ENCODE measurements at regions not wholly inside any gene's neighbourhood (a gene's known extent, or its start where the extent isn't known, plus 50 kb on each side); places are given as distances from the start of the nearest gene placed in this dataset.

GRCh38 chr3:30400926-30401325, 205.5 kb upstream of the TGFBR2 start:
- Histone ChIP-seq H3K27me3 (no peaks in the 10 kb centered on the region), H3K27ac (no peak overlapping the region), H3K4me1 (ENCODE audit: low read depth) (peaks cover 20% of the 10 kb centered on the region), H3K4me3 (no peak overlapping the region), H3K36me3 (no peaks in the 10 kb centered on the region), H3K9me3 (ENCODE audit: low read depth) (no peaks in the 10 kb centered on the region)
- TF ChIP-seq, protein P1, sequence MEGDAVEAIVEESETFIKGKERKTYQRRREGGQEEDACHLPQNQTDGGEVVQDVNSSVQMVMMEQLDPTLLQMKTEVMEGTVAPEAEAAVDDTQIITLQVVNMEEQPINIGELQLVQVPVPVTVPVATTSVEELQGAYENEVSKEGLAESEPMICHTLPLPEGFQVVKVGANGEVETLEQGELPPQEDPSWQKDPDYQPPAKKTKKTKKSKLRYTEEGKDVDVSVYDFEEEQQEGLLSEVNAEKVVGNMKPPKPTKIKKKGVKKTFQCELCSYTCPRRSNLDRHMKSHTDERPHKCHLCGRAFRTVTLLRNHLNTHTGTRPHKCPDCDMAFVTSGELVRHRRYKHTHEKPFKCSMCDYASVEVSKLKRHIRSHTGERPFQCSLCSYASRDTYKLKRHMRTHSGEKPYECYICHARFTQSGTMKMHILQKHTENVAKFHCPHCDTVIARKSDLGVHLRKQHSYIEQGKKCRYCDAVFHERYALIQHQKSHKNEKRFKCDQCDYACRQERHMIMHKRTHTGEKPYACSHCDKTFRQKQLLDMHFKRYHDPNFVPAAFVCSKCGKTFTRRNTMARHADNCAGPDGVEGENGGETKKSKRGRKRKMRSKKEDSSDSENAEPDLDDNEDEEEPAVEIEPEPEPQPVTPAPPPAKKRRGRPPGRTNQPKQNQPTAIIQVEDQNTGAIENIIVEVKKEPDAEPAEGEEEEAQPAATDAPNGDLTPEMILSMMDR (IDR thresholded peaks at IDR 0.05; ENCODE audit: low read depth, low read length), result no peak
- DNase-seq (ENCODE audit: low read depth in 1 of 2, low spot score in 1 of 2), result no peak

DNA sequence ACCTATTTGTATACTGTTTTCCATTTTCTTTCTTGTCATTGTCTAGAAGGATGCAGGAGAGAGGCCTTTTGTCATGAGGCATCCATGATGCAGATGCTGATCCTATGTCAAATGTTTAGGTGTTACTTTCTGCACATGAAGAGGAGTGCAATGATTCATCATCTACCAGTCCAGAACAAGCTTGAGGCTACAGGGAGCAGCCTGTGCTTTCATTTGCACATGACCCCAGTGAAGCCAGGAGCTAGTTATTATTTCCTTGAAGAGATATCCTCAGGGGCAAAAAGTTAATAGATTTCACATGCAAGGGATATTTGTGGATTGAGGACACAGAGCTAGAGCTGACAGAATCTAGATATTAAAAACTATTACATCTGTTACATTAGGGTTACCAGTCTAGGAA, 204.4 kb upstream of the TGFBR2 start:
- H3K4me3 ChIP-seq, result no peak overlapping the region
- H3K27me3 ChIP-seq, result no peaks in the 10 kb centered on the region
- no peaks in the 10 kb centered on the region for H3K36me3 ChIP-seq
- no peaks in the 10 kb centered on the region for H3K9me3 ChIP-seq (ENCODE audit: low read depth)
- H3K27ac ChIP-seq, result no peak overlapping the region
- TF ChIP-seq, protein P1 (IDR thresholded peaks at IDR 0.05; ENCODE audit: low read depth, low read length), result no peak
- DNase-seq (ENCODE audit: low read depth in 1 of 2, low spot score in 1 of 2), result peak in 1 of 2 donors; percentile 10
- peaks cover 13% of the 10 kb centered on the region for H3K4me1 ChIP-seq (ENCODE audit: low read depth)

DNA sequence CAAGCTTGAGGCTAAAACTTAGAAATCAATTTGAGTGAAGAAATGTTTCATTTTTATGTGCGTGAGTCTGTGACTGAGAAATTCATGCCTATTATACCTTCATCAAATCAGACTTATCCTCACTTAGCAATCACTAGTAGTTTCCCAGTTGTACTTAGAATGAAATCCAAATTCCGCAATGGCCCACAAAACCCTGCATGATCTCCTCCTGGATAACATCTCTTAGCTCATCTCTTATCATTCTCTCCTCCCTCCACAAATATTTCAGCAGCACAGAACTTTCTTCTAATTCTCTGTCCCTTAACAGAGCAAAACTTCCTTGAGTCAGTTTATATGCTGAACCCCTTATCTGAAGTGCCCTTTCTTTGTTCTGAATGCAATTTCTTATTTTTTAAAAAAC, 198.8 kb upstream of the TGFBR2 start:
- Histone ChIP-seq H3K9me3 (ENCODE audit: low read depth) (no peaks in the 10 kb centered on the region), H3K36me3 (no peaks in the 10 kb centered on the region), H3K4me1 (ENCODE audit: low read depth) (no peaks in the 10 kb centered on the region), H3K27ac (no peak overlapping the region), H3K4me3 (no peak overlapping the region), H3K27me3 (no peaks in the 10 kb centered on the region)
- peak in 1 of 2 donors; percentile 10 for DNase-seq (ENCODE audit: low read depth in 1 of 2, low spot score in 1 of 2)
- TF ChIP-seq, protein P1 (IDR thresholded peaks at IDR 0.05; ENCODE audit: low read depth, low read length), result no peak

DNA sequence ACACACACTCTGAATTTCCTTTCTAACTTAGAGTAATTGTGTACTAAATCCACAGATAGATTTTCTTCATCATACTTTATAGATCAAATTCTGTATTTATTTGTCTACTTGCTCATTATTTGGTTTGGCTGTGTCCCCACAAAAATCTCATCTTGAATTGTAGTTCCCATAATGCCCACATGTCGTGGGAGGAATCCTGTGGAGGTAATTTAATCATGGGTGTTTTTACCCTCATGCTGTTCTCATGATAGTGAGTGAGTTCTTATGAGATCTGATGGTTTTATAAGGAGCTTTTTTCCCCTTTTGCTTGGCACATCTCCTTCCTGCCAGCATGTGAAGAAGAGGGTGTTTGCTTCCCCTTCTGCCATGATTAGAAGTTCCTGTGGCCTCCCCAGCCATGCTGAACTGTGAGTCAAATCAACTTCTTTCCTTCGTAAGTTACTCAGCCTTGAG, 198.3 kb upstream of the TGFBR2 start:
- DNase-seq (ENCODE audit: low read depth in 1 of 2, low spot score in 1 of 2), result no peak
- Histone ChIP-seq H3K27me3 (no peaks in the 10 kb centered on the region), H3K36me3 (no peaks in the 10 kb centered on the region), H3K27ac (no peak overlapping the region), H3K9me3 (ENCODE audit: low read depth) (no peaks in the 10 kb centered on the region), H3K4me1 (ENCODE audit: low read depth) (no peaks in the 10 kb centered on the region), H3K4me3 (no peak overlapping the region)
- TF ChIP-seq, protein P1 (IDR thresholded peaks at IDR 0.05; ENCODE audit: low read depth, low read length), result no peak

GRCh38 chr3:30418443-30418842, 188.0 kb upstream of the TGFBR2 start:
- Histone ChIP-seq H3K27me3 (no peaks in the 10 kb centered on the region), H3K9me3 (ENCODE audit: low read depth) (no peaks in the 10 kb centered on the region), H3K4me1 (ENCODE audit: low read depth) (no peaks in the 10 kb centered on the region), H3K4me3 (no peak overlapping the region), H3K36me3 (no peaks in the 10 kb centered on the region), H3K27ac (no peak overlapping the region)
- no peak for DNase-seq (ENCODE audit: low read depth in 1 of 2, low spot score in 1 of 2)
- TF ChIP-seq, protein P1 (IDR thresholded peaks at IDR 0.05; ENCODE audit: low read depth, low read length), result no peak

DNA sequence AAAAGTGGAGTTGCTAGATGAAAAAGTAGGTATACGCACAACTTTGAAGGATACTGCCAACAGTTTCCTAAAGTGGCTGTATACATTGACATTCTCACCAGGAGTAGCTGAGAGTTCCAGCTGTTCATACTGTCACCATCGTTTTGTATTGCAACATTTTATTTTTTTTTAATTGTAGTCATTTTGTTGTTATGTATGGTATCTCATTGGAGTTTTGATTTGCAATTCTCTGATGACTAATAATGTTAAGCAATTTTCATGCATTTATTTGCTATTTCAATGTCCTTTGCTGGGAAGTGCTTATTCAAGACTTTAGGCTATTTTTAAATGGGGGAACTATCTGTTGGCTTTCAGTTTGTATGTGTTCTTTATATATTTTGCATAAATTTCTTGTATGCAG, 185.1 kb upstream of the TGFBR2 start:
- TF ChIP-seq, protein P1 (IDR thresholded peaks at IDR 0.05; ENCODE audit: low read depth, low read length), result no peak
- H3K9me3 ChIP-seq (ENCODE audit: low read depth), result no peaks in the 10 kb centered on the region
- no peaks in the 10 kb centered on the region for H3K36me3 ChIP-seq
- H3K4me3 ChIP-seq, result no peak overlapping the region
- no peaks in the 10 kb centered on the region for H3K27me3 ChIP-seq
- no peak overlapping the region for H3K27ac ChIP-seq
- peak in 1 of 2 donors; percentile 85 for DNase-seq (ENCODE audit: low read depth in 1 of 2, low spot score in 1 of 2)
- H3K4me1 ChIP-seq (ENCODE audit: low read depth), result no peaks in the 10 kb centered on the region

Data from cardiac muscle cell (in vitro differentiated cells and primary cell).